Right lung (tissue), 2 donors: ENCODE measurements at regions not wholly inside any gene's neighbourhood (a gene's known extent, or its start where the extent isn't known, plus 50 kb on each side); places are given as distances from the start of the nearest gene placed in this dataset.
A peak's percentile ranks its signal among the peaks of the same experiment; 100 is the strongest.

ENCODE experiments used
- DNase-seq, 2 donors: peaks; one replicate each; pipeline ENCODE4 v3.0.0-alpha.2; 2013

- DNase-seq, result no peak
These were observed 121.5 kb downstream of the CEBPB start for GRCh38 chr20:50312002-50312681.

GRCh38 chr20:50312682-50313521, 122.3 kb downstream of the CEBPB start:
- peak; percentile 77 to 82 for DNase-seq

DNA sequence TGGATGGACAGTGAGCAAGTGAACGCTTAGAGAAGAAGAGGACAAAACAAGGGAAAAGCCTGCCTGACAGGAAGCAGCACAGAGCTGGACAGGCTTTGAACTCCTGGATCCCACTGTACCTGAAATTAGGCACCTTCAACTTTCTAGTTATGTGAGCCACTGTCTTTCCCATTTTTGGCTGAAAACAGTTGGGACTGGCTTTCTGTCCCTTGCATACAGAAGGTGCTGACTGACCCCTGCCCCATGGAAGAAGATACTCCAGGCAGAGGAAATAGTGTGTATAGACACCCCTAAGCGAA, 122.8 kb downstream of the CEBPB start:
- no peak for DNase-seq

GRCh38 chr20:50313827-50314677, 123.4 kb downstream of the CEBPB start:
- no peak for DNase-seq

- DNase-seq, result no peak
These were observed 124.2 kb downstream of the CEBPB start for GRCh38 chr20:50314678-50315335.

DNA sequence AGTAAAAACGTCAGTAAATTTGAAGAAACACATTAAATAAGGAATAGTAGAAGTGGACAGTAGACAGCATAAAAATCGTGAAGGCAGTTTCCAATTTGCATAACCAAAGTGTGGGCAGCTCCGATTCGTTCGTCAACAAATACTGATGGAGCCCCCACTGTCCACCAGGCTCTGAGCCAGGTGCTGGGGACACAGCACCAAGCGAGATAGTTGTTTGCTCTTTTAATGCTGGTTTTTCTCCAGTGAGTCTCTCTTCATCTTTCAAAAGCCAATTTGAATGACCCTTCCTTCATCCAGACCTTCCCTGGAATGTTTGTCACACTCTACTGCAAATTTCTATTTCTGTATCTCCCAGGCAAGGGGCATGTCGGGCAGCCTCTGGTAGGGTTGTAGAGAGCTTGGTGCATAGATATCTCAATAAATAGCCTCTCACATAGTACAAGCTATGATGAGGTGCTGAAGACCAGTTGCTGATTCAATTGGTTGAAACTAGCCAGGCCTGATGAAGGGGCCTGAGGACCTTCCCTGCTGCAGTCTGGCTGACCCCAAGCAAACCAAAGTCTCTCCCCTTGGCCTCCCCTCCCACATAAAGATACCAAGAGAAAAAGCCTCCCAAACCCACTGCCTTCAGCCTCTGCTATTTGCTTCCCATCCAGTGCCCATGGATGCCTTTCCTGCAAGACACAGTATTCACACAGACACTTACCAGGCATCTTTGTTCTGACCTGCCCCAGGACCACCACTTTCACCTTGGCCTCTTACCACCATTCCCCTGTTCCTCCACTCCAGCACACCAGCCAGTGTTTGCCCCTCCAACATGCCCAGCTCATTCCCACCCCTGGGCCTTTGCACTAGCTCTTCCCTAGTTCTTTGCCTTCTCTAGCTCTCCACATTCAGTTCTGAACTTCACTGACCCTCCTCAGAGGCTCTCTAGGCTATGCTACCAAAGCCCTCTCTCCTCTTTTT, 125.2 kb downstream of the CEBPB start:
- DNase-seq, result no peak

DNA sequence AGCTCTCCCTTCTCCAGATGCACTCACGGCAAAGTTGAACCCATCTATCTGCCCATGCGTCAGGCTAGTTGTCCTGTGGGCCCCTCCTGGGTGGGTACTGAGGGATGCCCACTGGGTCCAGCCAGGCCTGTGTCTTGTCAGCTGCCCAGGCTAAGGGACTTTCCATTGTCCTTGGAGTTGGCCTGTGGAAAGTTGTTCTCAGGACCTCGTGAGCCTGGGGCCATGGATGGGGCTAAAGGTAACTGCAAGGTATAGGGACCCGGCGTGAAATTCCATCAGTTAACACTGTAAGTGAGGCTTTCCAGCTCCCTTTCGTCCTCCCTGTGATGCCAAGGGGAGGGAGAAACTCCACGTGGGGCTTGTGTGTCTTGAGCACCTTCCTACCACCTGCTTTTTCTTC, 126.5 kb downstream of the CEBPB start:
- no peak for DNase-seq

- DNase-seq, result no peak
These were observed 127.0 kb downstream of the CEBPB start for GRCh38 chr20:50317609-50318008.

DNA sequence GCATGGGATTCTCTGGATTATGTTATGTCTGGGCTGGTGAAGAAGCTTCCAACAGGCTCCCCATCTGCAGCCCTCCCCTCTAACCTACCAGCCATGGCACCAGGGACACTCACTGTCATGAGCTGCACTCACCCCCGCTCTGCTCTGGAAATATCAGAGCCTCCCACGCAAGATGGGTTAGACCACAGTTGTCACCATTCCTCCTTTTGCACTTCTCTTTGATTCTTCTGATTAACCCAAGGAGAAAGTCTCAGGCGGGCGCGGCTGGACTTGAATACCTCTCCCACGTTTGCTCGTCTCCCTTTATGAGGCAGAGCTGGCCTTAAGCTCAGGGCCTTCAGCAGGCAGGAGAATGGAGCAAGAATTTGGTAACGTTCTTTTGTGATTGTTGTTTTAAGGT, 128.1 kb downstream of the CEBPB start:
- no peak for DNase-seq

DNA sequence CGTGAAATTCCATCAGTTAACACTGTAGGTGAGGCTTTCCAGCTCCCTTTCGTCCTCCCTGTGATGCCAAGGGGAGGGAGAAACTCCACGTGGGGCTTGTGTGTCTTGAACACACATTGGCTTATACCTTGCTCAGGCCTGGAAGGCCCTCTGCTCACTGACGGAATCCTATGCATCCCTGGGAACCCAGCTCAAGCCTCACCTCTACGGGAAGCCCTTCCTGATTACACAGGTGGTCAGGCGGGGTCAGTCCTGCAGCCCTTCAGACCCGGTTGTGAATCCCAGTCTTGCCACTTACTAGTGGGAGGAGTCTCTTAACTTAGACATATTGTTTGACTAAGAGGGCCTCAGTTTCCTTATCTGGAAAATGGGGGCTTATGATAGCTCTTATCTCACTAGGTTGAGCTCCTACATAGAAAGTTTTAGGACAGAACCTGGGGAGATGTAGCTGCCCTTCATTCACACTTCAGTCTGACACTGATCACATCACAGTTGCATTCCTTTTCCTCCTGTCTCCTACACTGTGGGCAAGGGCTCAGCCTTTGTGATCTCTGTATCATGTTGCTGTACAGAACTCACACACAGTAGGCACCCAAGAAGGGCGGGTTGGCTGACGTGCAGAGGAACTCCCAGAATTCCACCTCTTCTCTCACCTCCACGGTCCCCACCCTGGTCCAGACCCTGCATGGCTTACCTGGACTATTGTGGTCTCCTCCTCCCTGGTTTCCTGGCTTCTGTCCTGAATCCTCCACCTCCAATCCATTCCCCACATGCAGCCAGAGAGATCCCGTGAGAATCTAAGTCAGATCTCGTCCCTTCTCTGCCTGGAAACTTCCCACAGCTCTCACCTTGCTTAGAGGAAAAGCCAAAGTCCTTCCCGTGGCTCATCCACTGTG, 129.6 kb downstream of the CEBPB start:
- DNase-seq, result no peak

DNA sequence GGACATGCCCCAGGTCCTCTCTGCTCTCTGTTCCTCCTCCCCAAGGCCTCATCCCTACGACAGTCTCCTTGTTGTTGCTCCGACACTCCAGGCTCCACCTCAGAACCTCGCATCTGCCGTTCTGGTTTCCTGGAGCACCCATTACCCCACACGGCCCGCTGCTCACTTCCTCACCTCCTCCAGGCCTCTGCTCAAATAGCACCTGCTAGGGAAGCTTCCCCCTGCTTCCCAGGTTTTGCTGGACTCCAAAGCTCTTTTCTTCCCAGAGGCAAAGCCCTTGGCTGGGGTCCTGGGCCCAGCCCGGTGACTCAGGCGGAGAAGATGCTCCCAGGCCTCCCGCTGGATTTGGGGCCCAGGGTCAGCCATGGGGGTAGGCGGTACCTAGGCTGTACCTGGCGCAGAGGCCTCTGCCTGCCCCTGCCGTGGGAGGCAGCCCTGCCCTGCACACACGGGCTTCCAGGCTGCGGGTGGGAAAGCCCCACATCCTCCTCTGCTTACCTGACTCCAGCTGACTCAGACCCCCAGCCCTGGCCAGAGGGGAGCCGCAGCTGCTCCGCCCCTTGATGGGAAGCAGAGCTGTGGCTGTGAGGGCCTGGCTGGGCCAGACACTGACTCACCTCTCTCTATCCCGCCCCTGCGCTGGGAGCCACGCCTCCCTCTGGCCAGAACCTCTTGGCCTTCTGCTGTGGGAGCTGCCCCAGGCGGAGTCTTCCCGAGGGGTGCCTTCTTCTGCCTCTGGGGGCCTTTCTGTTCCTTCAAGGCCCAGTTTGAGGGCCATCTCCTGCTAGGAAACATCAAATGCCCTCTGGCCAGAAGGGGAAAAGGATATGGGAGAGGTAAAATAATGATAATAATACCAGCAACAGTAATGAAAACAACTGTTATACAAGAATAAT, 130.5 kb downstream of the CEBPB start:
- no peak for DNase-seq

DNA sequence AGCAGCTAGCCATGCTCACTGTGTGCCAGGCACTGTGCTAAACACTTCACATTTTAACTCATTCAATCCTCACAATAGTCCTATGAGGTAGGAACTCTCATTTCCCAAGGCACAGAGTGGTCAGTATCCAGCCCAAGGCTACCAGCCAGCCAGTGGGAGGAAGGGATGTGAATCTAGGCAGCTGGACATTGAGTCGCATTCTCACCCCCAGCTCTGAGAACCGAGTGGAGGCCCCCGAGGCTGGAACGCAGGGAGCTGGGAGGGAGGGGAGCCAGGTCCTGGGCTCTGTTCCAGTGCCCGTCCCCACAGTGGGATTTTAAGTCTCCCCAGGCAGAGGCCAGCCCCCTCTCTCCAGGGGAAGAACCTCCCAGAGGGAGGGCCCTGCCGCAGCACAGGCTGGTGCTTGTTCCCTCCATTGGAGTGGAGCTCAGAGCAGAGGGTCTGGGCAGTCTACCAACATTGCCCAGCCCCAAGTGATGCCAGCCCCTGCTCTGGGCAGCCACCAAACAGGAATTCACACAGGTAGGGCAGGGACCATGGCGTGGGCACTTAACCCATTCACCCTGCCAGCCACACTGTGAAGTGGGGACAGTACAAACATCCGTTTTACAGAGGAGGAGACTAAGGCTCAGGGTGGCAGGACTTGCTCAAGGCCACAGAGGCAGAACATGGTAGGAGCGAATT, 131.3 kb downstream of the CEBPB start:
- DNase-seq, result peak in 1 of 2 donors; percentile 59

GRCh38 chr20:50322703-50323131, 132.1 kb downstream of the CEBPB start:
- DNase-seq, result no peak

DNA sequence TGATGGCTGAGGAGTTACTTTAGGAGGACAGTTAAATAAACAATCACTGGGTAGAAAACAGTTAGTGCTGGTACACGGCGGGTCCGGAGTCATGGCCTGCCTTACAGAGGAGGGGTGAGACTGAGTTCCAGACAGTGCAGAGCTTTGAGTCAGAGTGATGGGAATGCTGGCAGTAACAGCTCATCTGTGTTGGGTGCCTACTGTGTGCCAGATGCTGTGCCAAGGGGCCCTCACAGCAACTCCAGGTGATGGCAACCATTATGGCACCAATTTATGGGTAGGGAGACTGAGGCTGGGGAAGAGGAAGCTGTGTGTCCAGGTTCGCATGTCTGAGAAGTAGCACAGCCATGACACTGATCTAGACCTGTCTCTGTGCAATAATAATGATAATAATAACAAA, 132.6 kb downstream of the CEBPB start:
- DNase-seq, result no peak

DNA sequence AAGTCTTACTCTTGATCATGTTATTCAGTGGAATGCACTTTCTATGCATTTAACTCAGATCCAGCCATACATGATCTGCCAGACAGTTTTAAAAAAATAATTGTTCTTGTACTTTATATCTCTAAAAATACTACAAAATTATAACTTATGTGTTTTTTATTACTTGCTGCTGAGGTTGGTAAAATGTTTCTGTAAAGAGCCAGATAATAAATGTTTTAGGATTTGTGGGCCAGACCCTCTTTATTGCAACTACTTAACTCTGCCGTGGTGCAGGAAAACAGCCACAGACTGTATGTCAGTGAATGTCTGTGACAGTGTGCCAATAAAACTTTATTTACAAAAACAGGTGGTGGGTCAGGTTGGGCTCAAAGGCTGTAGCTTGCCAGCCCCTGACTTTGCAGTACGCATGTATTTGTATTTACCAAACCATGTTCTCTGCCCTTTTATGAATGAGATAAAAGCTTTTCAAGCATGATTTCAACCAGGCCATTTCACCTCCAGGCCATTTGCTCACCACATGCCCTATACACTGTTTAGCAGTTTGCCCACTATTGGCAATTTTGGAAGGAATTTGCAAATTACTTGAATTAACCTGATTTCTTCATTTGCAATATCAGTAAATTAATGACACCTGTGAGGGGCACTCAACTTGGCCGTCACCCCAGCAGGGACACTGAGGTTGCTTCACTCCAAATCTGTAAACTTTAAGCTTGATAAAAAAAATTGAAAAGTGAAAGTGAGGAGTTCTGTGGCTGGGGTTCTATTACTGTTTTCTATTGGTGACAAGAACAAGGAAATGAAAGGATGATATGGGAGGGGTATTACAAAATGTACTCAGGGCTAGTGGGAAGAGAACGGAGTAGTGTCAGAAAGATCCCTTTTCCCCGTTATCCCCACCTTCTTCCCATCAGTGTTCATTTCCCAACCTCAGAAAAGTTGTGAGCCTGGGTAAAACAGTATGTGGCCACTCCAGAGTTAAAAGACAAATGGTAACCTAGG, 133.4 kb downstream of the CEBPB start:
- DNase-seq, result no peak

- DNase-seq, result no peak
These were observed 134.6 kb downstream of the CEBPB start for GRCh38 chr20:50325215-50325614.

DNA sequence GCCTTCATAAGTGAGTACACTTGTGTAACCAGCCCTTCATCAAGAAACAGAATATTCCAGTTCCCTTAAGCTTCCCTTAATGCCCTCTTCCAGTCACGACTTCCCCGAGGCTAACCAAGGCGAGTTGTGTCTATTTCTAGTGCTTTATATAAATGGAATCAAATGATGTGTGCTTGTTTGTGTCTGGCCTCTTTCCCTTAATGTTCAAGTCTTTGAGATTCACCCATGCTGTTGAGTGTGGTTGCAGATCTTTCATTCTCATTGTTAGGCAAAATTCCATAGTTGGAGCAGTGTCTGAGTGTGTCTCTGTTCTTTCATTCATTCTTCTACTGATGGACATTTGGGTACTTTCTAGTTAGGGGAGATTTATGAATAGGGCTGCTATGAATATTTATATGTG, 135.0 kb downstream of the CEBPB start:
- DNase-seq, result no peak
